ENCODE measurements at regions not wholly inside any gene's neighbourhood (a gene's known extent, or its start where the extent isn't known, plus 50 kb on each side); places are given as distances from the start of the nearest gene placed in this dataset.

DNA sequence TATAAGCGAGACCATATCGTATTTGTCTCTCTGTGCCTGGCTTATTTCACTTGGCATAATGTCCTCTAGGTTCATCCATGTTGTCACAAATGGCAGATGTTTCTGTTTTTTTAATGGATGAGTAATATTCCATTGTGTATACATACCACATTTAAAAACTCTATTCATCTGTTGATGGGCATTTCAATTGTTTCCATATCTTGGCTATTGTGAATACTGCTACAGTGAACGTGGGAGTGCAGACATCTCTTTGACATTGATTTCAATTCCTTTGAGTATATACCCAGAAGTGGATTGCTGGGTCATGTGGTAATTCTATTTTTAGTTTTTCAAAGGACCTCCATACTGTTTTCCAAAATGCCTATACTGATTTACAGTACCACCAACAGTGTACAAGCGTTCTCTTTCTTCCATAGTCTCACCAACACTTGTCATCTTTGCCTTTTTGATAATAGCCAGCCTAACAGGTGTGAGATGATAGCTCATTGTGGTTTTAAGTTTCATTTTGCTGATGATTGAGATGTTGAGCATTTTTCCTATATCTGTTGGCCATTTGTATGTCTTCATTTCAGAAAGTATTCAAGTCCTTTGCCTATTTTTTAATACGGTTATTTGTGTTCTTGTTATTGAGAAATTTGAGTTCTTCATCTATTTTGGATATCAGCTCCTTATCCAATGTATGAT is 194.7 kb upstream of the E2F8 start:
- CTCF ChIA-PET, result interaction anchor here (1.4 kb wide), 1 partner anchor 26 kb away, joined by 3 read pairs; no protein-coding TSS in a partner anchor
- H3K4me3 ChIP-seq, result no peak overlapping the region
- FAIRE-seq, result peak; percentile 13
- H3K9ac ChIP-seq (ENCODE audit: control insufficient read depth, insufficient read depth, low read length), result no peak overlapping the region
- no peaks in the 10 kb centered on the region for H4K20me1 ChIP-seq (ENCODE audit: control insufficient read depth, insufficient read depth)
- 71% methylated on average over 5 of the region's 5 CpGs for WGBS (ENCODE audit: insufficient coverage, insufficient replicate concordance, low lambda C conversion rate, missing lambda C conversion rate)
- no peaks in the 10 kb centered on the region for H3K9me3 ChIP-seq (replicated peaks; ENCODE audit: control insufficient read depth, insufficient read depth, low read length)
- ATAC-seq, result peak; percentile 8; the same call in 1 of the 3 replicates
- RAD21 ChIA-PET (ENCODE audit: unreplicated experiment), result interaction anchor here (0.9 to 2.5 kb wide), 3 partner anchors 22 to 52 kb away, joined by 3 to 12 read pairs (median 3); no protein-coding TSS in a partner anchor
- no peak overlapping the region for H3K27ac ChIP-seq (ENCODE audit: control insufficient read depth, insufficient read depth)
- TF ChIP-seq CBFB (IDR thresholded peaks at IDR 0.05; ENCODE audit: low read depth) (no peak), MTA2 (IDR thresholded peaks at IDR 0.05; ENCODE audit: low read depth) (0 out of 2 replicates have a peak, but pooled peaks have one; percentile 11), PBX3 (IDR thresholded peaks at IDR 0.05; ENCODE audit: insufficient replicate concordance, low read depth, low read length) (no peak), RUNX3 (IDR thresholded peaks at IDR 0.05; ENCODE audit: low read length) (peak; percentile 69), BACH1 (IDR thresholded peaks at IDR 0.05; ENCODE audit: borderline replicate concordance) (no peak), STAT3 (IDR thresholded peaks at IDR 0.05; ENCODE audit: low read depth, low read length) (no peak), IKZF2 (IDR thresholded peaks at IDR 0.05) (peak in 1 of 2 experiments; percentile 27; a peak in 1 of 4 replicates), BCL11A (IDR thresholded peaks at IDR 0.05; ENCODE audit: low read depth, low read length) (no peak), IKZF1 (conservative IDR thresholded peaks at IDR 0.05) (0 out of 2 replicates have a peak, but pooled peaks have one; percentile 17)
- H3K4me2 ChIP-seq (ENCODE audit: control insufficient read depth, insufficient read depth), result peak overlapping the region; percentile 5; the same call in 1 of the 2 replicates
- DNase-seq (ENCODE audit: low read depth, low spot score), result no peak
- POLR2A ChIA-PET, result interaction anchor here (0.6 to 0.9 kb wide), 4 partner anchors 19 to 642 kb away, joined by 3 to 5 read pairs (median 3); no protein-coding TSS in a partner anchor
- SMC1A ChIA-PET (ENCODE audit: uncharacterized antibody, unreplicated experiment), result interaction anchor here (0.6 to 4.8 kb wide), 10 partner anchors 7 to 118 kb away, joined by 3 to 23 read pairs (median 4); no protein-coding TSS in a partner anchor
- no peaks in the 10 kb centered on the region for H3K27me3 ChIP-seq (replicated peaks in 1 of 2; ENCODE audit: control insufficient read depth in 2 of 2, insufficient read depth in 2 of 2, low read length in 1 of 2)
- H3K79me2 ChIP-seq (ENCODE audit: control insufficient read depth, insufficient read depth, low read length), result no peaks in the 10 kb centered on the region
- no peak overlapping the region; the same call in 1 of the 2 replicates for H2AFZ ChIP-seq (ENCODE audit: control insufficient read depth, low read depth, low read length)
- in situ Hi-C loops (cut with MboI) (no loop called here), intact Hi-C loops (cut with micrococcal nuclease; ENCODE audit: unreplicated experiment) (loop anchor here (5.0 kb wide), 1 partner anchor 117 kb away; no protein-coding TSS in a partner anchor)
- H3K36me3 ChIP-seq (ENCODE audit: control insufficient read depth in 2 of 2, insufficient read depth in 2 of 2, low read length in 1 of 2), result no peaks in the 10 kb centered on the region
- BruUV-seq (replicated peaks), result no TSS peak
- peaks cover 52% of the 10 kb centered on the region for H3K4me1 ChIP-seq (ENCODE audit: control insufficient read depth, insufficient read depth, low read length)

Measured in GM12878 (cell line).